Skin epidermis (tissue), 12 donors: ENCODE measurements at regions not wholly inside any gene's neighbourhood (a gene's known extent, or its start where the extent isn't known, plus 50 kb on each side); places are given as distances from the start of the nearest gene placed in this dataset.

Experiments used
- H3K27ac ChIP-seq, 21 experiments: fragments of 200-600 bp; sonication (generic) in 11 of 21; one replicate each; pipeline ENCODE4 v1.5.0; 2020; ENCODE audit warnings: mild to moderate bottlenecking in 3 of 21, inconsistent platforms in 2 of 21, moderate library complexity in 2 of 21
- H3K4me3 ChIP-seq, 7 experiments: fragments of 200-600 bp; sonication (generic) in 2 of 7; one replicate each; pipeline ENCODE4 v1.5.0; 2020; ENCODE audit warnings: inconsistent platforms in 2 of 7, mild to moderate bottlenecking in 2 of 7, moderate library complexity in 1 of 7

GRCh38 chr2:128534688-128535392, 216.2 kb upstream of the HS6ST1 start:
- H3K27ac ChIP-seq, result peak overlapping the region in 3 of 21 experiments; percentile 12 to 67 (median 56)

GRCh38 chr2:128535953-128536352, 217.3 kb upstream of the HS6ST1 start:
- peak overlapping the region in 10 of 21 experiments; percentile 11 to 76 (median 50) for H3K27ac ChIP-seq
- no peak overlapping the region for H3K4me3 ChIP-seq

More at GRCh38 chr2:128534688-128535392, 216.2 kb upstream of the HS6ST1 start:
- H3K4me3 ChIP-seq, result no peak overlapping the region

- peak overlapping the region in 14 of 21 experiments; percentile 13 to 76 (median 55) for H3K27ac ChIP-seq
- H3K4me3 ChIP-seq, result no peak overlapping the region
Observed at GRCh38 chr2:128536925-128537620, 218.4 kb upstream of the HS6ST1 start.

GRCh38 chr2:128537646-128538045, 219.0 kb upstream of the HS6ST1 start:
- no peak overlapping the region for H3K4me3 ChIP-seq
- peak overlapping the region in 10 of 21 experiments; percentile 13 to 76 (median 60) for H3K27ac ChIP-seq

- H3K27ac ChIP-seq, result peak overlapping the region in 2 of 21 experiments; percentile 8 to 76
- H3K4me3 ChIP-seq, result no peak overlapping the region
Observed at GRCh38 chr2:128538396-128538795, 219.7 kb upstream of the HS6ST1 start.

- no peak overlapping the region for H3K4me3 ChIP-seq
- H3K27ac ChIP-seq, result no peak overlapping the region
Observed at GRCh38 chr2:128540670-128541069, 222.0 kb upstream of the HS6ST1 start.

- Histone ChIP-seq H3K4me3 (no peak overlapping the region), H3K27ac (no peak overlapping the region)
Observed at GRCh38 chr2:128541448-128541847, 222.8 kb upstream of the HS6ST1 start.

- Histone ChIP-seq H3K4me3 (no peak overlapping the region), H3K27ac (no peak overlapping the region)
Observed at GRCh38 chr2:128543036-128543435, 224.4 kb upstream of the HS6ST1 start.

GRCh38 chr2:128543646-128544045, 225.0 kb upstream of the HS6ST1 start:
- H3K27ac ChIP-seq, result no peak overlapping the region

GRCh38 chr2:128544321-128545037, 225.8 kb upstream of the HS6ST1 start:
- H3K27ac ChIP-seq, result no peak overlapping the region
- no peak overlapping the region for H3K4me3 ChIP-seq

More at GRCh38 chr2:128543646-128544045, 225.0 kb upstream of the HS6ST1 start:
- no peak overlapping the region for H3K4me3 ChIP-seq

- H3K27ac ChIP-seq, result no peak overlapping the region
- H3K4me3 ChIP-seq, result no peak overlapping the region
Observed at GRCh38 chr2:128545085-128545484, 226.4 kb upstream of the HS6ST1 start.

- Histone ChIP-seq H3K4me3 (no peak overlapping the region), H3K27ac (no peak overlapping the region)
Observed at GRCh38 chr2:128545829-128546228, 227.2 kb upstream of the HS6ST1 start.

GRCh38 chr2:128547667-128548066, 229.0 kb upstream of the HS6ST1 start:
- Histone ChIP-seq H3K27ac (no peak overlapping the region), H3K4me3 (no peak overlapping the region)

GRCh38 chr2:128548461-128548891, 229.8 kb upstream of the HS6ST1 start:
- Histone ChIP-seq H3K4me3 (no peak overlapping the region), H3K27ac (no peak overlapping the region)

- Histone ChIP-seq H3K4me3 (no peak overlapping the region), H3K27ac (no peak overlapping the region)
Observed at GRCh38 chr2:128549094-128549493, 230.4 kb upstream of the HS6ST1 start.

GRCh38 chr2:128549646-128550260, 231.1 kb upstream of the HS6ST1 start:
- no peak overlapping the region for H3K4me3 ChIP-seq
- H3K27ac ChIP-seq, result peak overlapping the region in 4 of 21 experiments; percentile 22 to 47 (median 34)

GRCh38 chr2:128550389-128550788, 231.7 kb upstream of the HS6ST1 start:
- no peak overlapping the region for H3K4me3 ChIP-seq
- peak overlapping the region in 1 of 21 experiments; percentile 29 for H3K27ac ChIP-seq

- Histone ChIP-seq H3K27ac (no peak overlapping the region), H3K4me3 (no peak overlapping the region)
Observed at GRCh38 chr2:128550801-128551416, 232.2 kb upstream of the HS6ST1 start.

GRCh38 chr2:128551435-128551834, 232.8 kb upstream of the HS6ST1 start:
- Histone ChIP-seq H3K4me3 (no peak overlapping the region), H3K27ac (no peak overlapping the region)
